H9 (cell line): ENCODE measurements at regions not wholly inside any gene's neighbourhood (a gene's known extent, or its start where the extent isn't known, plus 50 kb on each side); places are given as distances from the start of the nearest gene placed in this dataset.

Experiments
- DNase-seq: peaks from one replicate; pipeline ENCODE4 v3.0.0-alpha.2; 2017
- H2AFZ ChIP-seq: one replicate; pipeline ENCODE4 v1.6.1; 2013; ENCODE audit warnings: mild to moderate bottlenecking, low read length, control low read depth, moderate library complexity
- H2AK5ac ChIP-seq: 2 replicates; pipeline ENCODE4 v1.6.1; 2013; ENCODE audit warnings: low read length, control low read depth, mixed read lengths; ENCODE audit not compliant: insufficient read length
- H2BK120ac ChIP-seq: one replicate; pipeline ENCODE4 v1.6.1; 2013; ENCODE audit warnings: low read depth, mild to moderate bottlenecking, low read length, control low read depth, inconsistent platforms; ENCODE audit not compliant: poor library complexity, severe bottlenecking
- H2BK12ac ChIP-seq: 2 replicates; pipeline ENCODE4 v1.6.1; 2013; ENCODE audit warnings: low read length, control low read depth, mixed read lengths, low read depth; ENCODE audit not compliant: insufficient read length
- H2BK15ac ChIP-seq: 2 replicates; pipeline ENCODE4 v1.6.1; 2013; ENCODE audit warnings: low read depth, low read length, control low read depth
- H2BK20ac ChIP-seq: one replicate; pipeline ENCODE4 v1.6.1; 2013; ENCODE audit warnings: low read depth, mild to moderate bottlenecking, low read length, control low read depth, inconsistent platforms; ENCODE audit not compliant: poor library complexity, severe bottlenecking
- H2BK5ac ChIP-seq: 2 replicates; pipeline ENCODE4 v1.6.1; 2013; ENCODE audit warnings: low read length, control low read depth, mixed read lengths; ENCODE audit not compliant: insufficient read length
- H3K14ac ChIP-seq: 2 replicates; pipeline ENCODE4 v1.6.1; 2013; ENCODE audit warnings: low read length, control low read depth; ENCODE audit not compliant: insufficient read depth
- H3K18ac ChIP-seq: 2 replicates; pipeline ENCODE4 v1.6.1; 2013; ENCODE audit warnings: low read depth, mild to moderate bottlenecking, mixed read lengths, low read length, control low read depth; ENCODE audit not compliant: insufficient read length
- H3K23ac ChIP-seq: 2 replicates; pipeline ENCODE4 v1.6.1; 2013; ENCODE audit warnings: low read length, control low read depth, mixed read lengths, low read depth; ENCODE audit not compliant: insufficient read length
- H3K23me2 ChIP-seq: 2 replicates; pipeline ENCODE4 v1.6.1; 2013; ENCODE audit warnings: low read depth, mild to moderate bottlenecking, mixed read lengths, low read length, control low read depth; ENCODE audit not compliant: insufficient read length, poor library complexity, severe bottlenecking
- H3K27ac ChIP-seq: 2 replicates; pipeline ENCODE4 v1.5.1; 2013; ENCODE audit warnings: low read length, control low read depth, mixed read lengths, low read depth; ENCODE audit not compliant: insufficient read length
- H3K27me3 ChIP-seq: 2 replicates; pipeline ENCODE4 v1.6.1; 2013; ENCODE audit warnings: low read length, control low read depth, inconsistent platforms; ENCODE audit not compliant: insufficient read depth
- H3K4ac ChIP-seq: 2 replicates; pipeline ENCODE4 v1.6.1; 2013; ENCODE audit warnings: low read depth, mild to moderate bottlenecking, control low read depth, inconsistent platforms, low read length, moderate library complexity
- H3K4me1 ChIP-seq: 2 replicates; pipeline ENCODE4 v1.6.1; 2013; ENCODE audit warnings: low read length, control low read depth, inconsistent platforms; ENCODE audit not compliant: insufficient read depth
- H3K4me2 ChIP-seq: 2 replicates; pipeline ENCODE4 v1.6.1; 2013; ENCODE audit warnings: low read length, control low read depth, mixed read lengths; ENCODE audit not compliant: insufficient read length, insufficient read depth
- H3K56ac ChIP-seq: 2 replicates; pipeline ENCODE4 v1.6.1; 2013; ENCODE audit warnings: low read depth, mild to moderate bottlenecking, mixed read lengths, low read length, control low read depth; ENCODE audit not compliant: insufficient read length
- H3K79me1 ChIP-seq: 2 replicates; pipeline ENCODE4 v1.6.1; 2013; ENCODE audit warnings: low read depth, mild to moderate bottlenecking, moderate library complexity, low read length, control low read depth, inconsistent platforms; ENCODE audit not compliant: insufficient read depth, poor library complexity, severe bottlenecking
- H3K79me2 ChIP-seq: 2 replicates; pipeline ENCODE4 v1.6.1; 2013; ENCODE audit warnings: low read length, control low read depth, inconsistent platforms; ENCODE audit not compliant: insufficient read depth
- H3K9ac ChIP-seq: 2 replicates; pipeline ENCODE4 v1.6.1; 2013; ENCODE audit warnings: low read length, control low read depth, mixed read lengths; ENCODE audit not compliant: insufficient read length; ENCODE audit errors: extremely low read depth
- H3K9me3 ChIP-seq: one replicate; pipeline ENCODE4 v1.6.1; 2013; ENCODE audit warnings: low read depth, low read length, inconsistent platforms; ENCODE audit not compliant: control insufficient read depth
- H3T11ph ChIP-seq: one replicate; pipeline ENCODE4 v1.6.1; 2013; ENCODE audit warnings: mild to moderate bottlenecking, low read length, control low read depth, inconsistent platforms
- H4K20me1 ChIP-seq: one replicate; pipeline ENCODE4 v1.6.1; 2013; ENCODE audit not compliant: control insufficient read depth, insufficient read length, insufficient read depth
- H4K5ac ChIP-seq: 2 replicates; pipeline ENCODE4 v1.6.1; 2013; ENCODE audit warnings: low read depth, mild to moderate bottlenecking, mixed read lengths, low read length, control low read depth; ENCODE audit not compliant: insufficient read length
- H4K8ac ChIP-seq: replicated peaks from 2 replicates; pipeline ENCODE4 v1.6.1; 2013; ENCODE audit warnings: low read length, control low read depth, mixed read lengths, low read depth; ENCODE audit not compliant: insufficient read length
- H4K91ac ChIP-seq: 2 replicates; pipeline ENCODE4 v1.6.1; 2013; ENCODE audit warnings: low read depth, mild to moderate bottlenecking, moderate library complexity, mixed read lengths, low read length, control low read depth; ENCODE audit not compliant: insufficient read length
- H3K27ac Mint-ChIP-seq, 3 experiments: 2 replicates in 2 of 3; 3 replicates in 1 of 3; pipeline ENCODE4 v1.8.0; 2020 to 2021; ENCODE audit warnings: mixed read lengths in 3 of 3, mild to moderate bottlenecking in 1 of 3, moderate library complexity in 1 of 3
- H3K27me3 Mint-ChIP-seq: 2 replicates; pipeline ENCODE4 v1.8.0; 2021; ENCODE audit warnings: low read depth, mild to moderate bottlenecking, moderate library complexity, mixed read lengths
- H3K36me3 Mint-ChIP-seq, 3 experiments: 2 replicates in 2 of 3; 3 replicates in 1 of 3; pipeline ENCODE4 v1.8.0; 2020 to 2021; ENCODE audit warnings: low read depth in 3 of 3, mixed read lengths in 3 of 3; ENCODE audit not compliant: insufficient read depth in 1 of 3
- H3K4me1 Mint-ChIP-seq, 2 experiments: 2 replicates each; pipeline ENCODE4 v1.8.0; 2020; ENCODE audit warnings: mixed read lengths in 2 of 2
- H3K4me3 Mint-ChIP-seq, 2 experiments: 2 replicates in 1 of 2; 3 replicates in 1 of 2; pipeline ENCODE4 v1.8.0; 2020 to 2021; ENCODE audit warnings: mild to moderate bottlenecking in 2 of 2, mixed read lengths in 2 of 2, moderate library complexity in 1 of 2
- H3K9me3 Mint-ChIP-seq, 2 experiments: 2 replicates in 1 of 2; 3 replicates in 1 of 2; pipeline ENCODE4 v1.8.0; 2020; ENCODE audit warnings: mild to moderate bottlenecking in 2 of 2, mixed read lengths in 2 of 2, moderate library complexity in 1 of 2
- WGBS: extraction: QIAGEN DNeasy Blood & Tissue Kit; methylation state at CpG from one replicate; pipeline ENCODE4 v1.1.7; 2013; ENCODE audit warnings: missing lambda C conversion rate, low lambda C conversion rate, mixed read lengths; ENCODE audit not compliant: insufficient read length; ENCODE audit errors: extremely low coverage; 5-methylcytosine and 5-hydroxymethylcytosine counted together
- TF ChIP-seq, protein P1 (sequence below): fragments of 200-600 bp; sonication (generic); conservative IDR thresholded peaks from 3 replicates; pipeline ENCODE4 v1.8.0; 2021; ENCODE audit warnings: antibody characterized with exemption, mild to moderate bottlenecking

DNA sequence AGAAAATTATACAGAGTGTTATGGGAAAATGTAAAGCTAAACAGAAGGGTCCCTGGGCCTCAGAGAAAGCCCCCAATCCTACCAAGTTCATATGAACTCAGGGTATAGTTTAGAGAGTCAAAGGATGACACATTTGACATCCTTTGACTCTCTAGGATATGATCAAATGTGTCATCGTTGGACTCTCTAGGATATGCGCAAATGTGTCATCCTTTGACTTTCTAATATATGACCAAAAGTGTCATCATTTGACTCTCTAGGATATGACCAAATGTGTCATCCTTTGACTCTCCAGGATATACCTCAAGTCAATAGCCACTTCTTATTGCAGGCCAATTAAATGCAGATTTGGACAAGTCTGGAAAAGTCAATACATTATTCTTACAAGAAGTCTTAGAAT, 204.8 kb upstream of the IGF1 start:
- no peak overlapping the region for H3K23ac ChIP-seq
- no peak overlapping the region for H3K27ac ChIP-seq
- H2BK20ac ChIP-seq, result no peak overlapping the region
- no peak for DNase-seq
- no peaks in the 10 kb centered on the region for H3K27me3 ChIP-seq
- TF ChIP-seq, protein P1, sequence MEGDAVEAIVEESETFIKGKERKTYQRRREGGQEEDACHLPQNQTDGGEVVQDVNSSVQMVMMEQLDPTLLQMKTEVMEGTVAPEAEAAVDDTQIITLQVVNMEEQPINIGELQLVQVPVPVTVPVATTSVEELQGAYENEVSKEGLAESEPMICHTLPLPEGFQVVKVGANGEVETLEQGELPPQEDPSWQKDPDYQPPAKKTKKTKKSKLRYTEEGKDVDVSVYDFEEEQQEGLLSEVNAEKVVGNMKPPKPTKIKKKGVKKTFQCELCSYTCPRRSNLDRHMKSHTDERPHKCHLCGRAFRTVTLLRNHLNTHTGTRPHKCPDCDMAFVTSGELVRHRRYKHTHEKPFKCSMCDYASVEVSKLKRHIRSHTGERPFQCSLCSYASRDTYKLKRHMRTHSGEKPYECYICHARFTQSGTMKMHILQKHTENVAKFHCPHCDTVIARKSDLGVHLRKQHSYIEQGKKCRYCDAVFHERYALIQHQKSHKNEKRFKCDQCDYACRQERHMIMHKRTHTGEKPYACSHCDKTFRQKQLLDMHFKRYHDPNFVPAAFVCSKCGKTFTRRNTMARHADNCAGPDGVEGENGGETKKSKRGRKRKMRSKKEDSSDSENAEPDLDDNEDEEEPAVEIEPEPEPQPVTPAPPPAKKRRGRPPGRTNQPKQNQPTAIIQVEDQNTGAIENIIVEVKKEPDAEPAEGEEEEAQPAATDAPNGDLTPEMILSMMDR, result no peak
- Mint-ChIP-seq H3K9me3 (no peaks in the 10 kb centered on the region), H3K27ac (no peak overlapping the region), H3K36me3 (no peaks in the 10 kb centered on the region), H3K4me3 (no peak overlapping the region), H3K4me1 (peaks cover 7 to 12% of the 10 kb centered on the region in 2 experiments), H3K27me3 (no peaks in the 10 kb centered on the region)
- no peak overlapping the region for H3T11ph ChIP-seq
- H3K4me1 ChIP-seq, result 0 out of 2 replicates have a peak, but pooled peaks cover under 1% of the 10 kb centered on the region
- no peaks in the 10 kb centered on the region for H4K20me1 ChIP-seq
- H4K5ac ChIP-seq, result no peak overlapping the region
- no peaks in the 10 kb centered on the region for H3K79me2 ChIP-seq
- H3K18ac ChIP-seq, result no peak overlapping the region
- no peak overlapping the region for H4K91ac ChIP-seq
- H3K4me2 ChIP-seq, result no peak overlapping the region
- no peak overlapping the region for H3K14ac ChIP-seq
- H3K9ac ChIP-seq, result no peak overlapping the region
- no CpG with 5 or more reads among the region's 2 CpGs for WGBS
- no peak overlapping the region for H4K8ac ChIP-seq
- no peak overlapping the region for H2BK5ac ChIP-seq
- H2BK15ac ChIP-seq, result no peak overlapping the region
- no peak overlapping the region for H2BK120ac ChIP-seq
- H2AK5ac ChIP-seq, result no peak overlapping the region
- no peak overlapping the region for H3K56ac ChIP-seq
- no peak overlapping the region for H3K4ac ChIP-seq
- H3K9me3 ChIP-seq, result no peaks in the 10 kb centered on the region
- no peaks in the 10 kb centered on the region for H3K23me2 ChIP-seq
- H3K79me1 ChIP-seq, result no peaks in the 10 kb centered on the region
- H2BK12ac ChIP-seq, result no peak overlapping the region
- H2AFZ ChIP-seq, result no peak overlapping the region
